HCT116 (cell line): ENCODE measurements at regions not wholly inside any gene's neighbourhood (a gene's known extent, or its start where the extent isn't known, plus 50 kb on each side); places are given as distances from the start of the nearest gene placed in this dataset.

ENCODE experiments used
- ATAC-seq: fragments of 200-7000 bp; cut with Tn5 transposase; 2 replicates; pipeline ENCODE4 v1.9.1; 2020; ENCODE audit warnings: mild to moderate bottlenecking, moderate library complexity
- BruUV-seq: library from RNA; stranded (reverse); fragments of 400-500 nt; replicated peaks from 2 replicates; lab custom pipeline; 2021; lab: Mats Ljungman, UMichigan
- CTCF ChIA-PET: fragments of 300-600 bp; sonication (Branson Sonifier 250); formaldehyde crosslinking; loops from one replicate; lab custom pipeline; 2021; ENCODE audit warnings: antibody characterized with exemption; lab: Charles Lee
- POLR2A ChIA-PET: fragments of 300-600, 350-600 bp; sonication (Branson Sonifier 250); formaldehyde crosslinking; loops from one replicate; lab custom pipeline; 2021; ENCODE audit warnings: antibody characterized with exemption; lab: Charles Lee
- RAD21 ChIA-PET, 2 experiments: fragments of 300-600 bp; sonication (Branson Sonifier 250); formaldehyde crosslinking; loops; one replicate each; lab custom pipeline; 2023; ENCODE audit warnings: low total read pairs in 2 of 2; ENCODE audit not compliant: uncharacterized antibody in 2 of 2, unreplicated experiment in 2 of 2, low non-redundant PET in 1 of 2; lab: Charles Lee
- DNase-seq: peaks from one replicate; pipeline ENCODE4 v3.0.0-alpha.2; 2010; ENCODE audit warnings: low read depth, low spot score
- H2AFZ ChIP-seq: fragments of 200-600 bp; shearing (Covaris generic), sonication (generic); 2 replicates; pipeline ENCODE4 v1.6.1; 2017; ENCODE audit warnings: low read depth, mixed run types, mixed read lengths, antibody characterized with exemption, low read length; ENCODE audit not compliant: poor library complexity, severe bottlenecking
- H3K27ac ChIP-seq: 2 replicates; pipeline ENCODE4 v1.5.1; 2012; ENCODE audit warnings: low read depth, low read length
- H3K27me3 ChIP-seq: fragments of 200-600 bp; sonication (generic); 2 replicates; pipeline ENCODE4 v1.6.1; 2016; ENCODE audit warnings: mixed run types, low read length, mixed read lengths; ENCODE audit not compliant: insufficient read depth
- H3K36me3 ChIP-seq, 2 experiments: fragments of 200-500 bp in 1 of 2; fragments of 200-600 bp in 1 of 2; sonication (Bioruptor generic) in 1 of 2; sonication (generic) in 1 of 2; 2 replicates each; pipeline versions ENCODE4 v1.5.1 to v1.6.1; 2014 to 2016; ENCODE audit warnings: low read length in 2 of 2, inconsistent platforms in 1 of 2, mixed read lengths in 1 of 2, mixed run types in 1 of 2; ENCODE audit not compliant: insufficient read depth in 2 of 2, control insufficient read depth in 1 of 2
- H3K4me1 ChIP-seq, 2 experiments: fragments of 200-600 bp in 1 of 2; sonication (generic) in 1 of 2; 2 replicates each; pipeline versions ENCODE4 v1.5.1 to v1.6.1; 2012 to 2017; ENCODE audit warnings: low read length in 2 of 2, inconsistent platforms in 1 of 2, mild to moderate bottlenecking in 1 of 2, mixed read lengths in 1 of 2, mixed run types in 1 of 2, moderate library complexity in 1 of 2; ENCODE audit not compliant: insufficient read depth in 2 of 2, control insufficient read depth in 1 of 2
- H3K4me2 ChIP-seq: fragments of 200-600 bp; sonication (generic); 2 replicates; pipeline ENCODE4 v1.6.1; 2017; ENCODE audit warnings: mixed run types, low read length, mixed read lengths
- H3K4me3 ChIP-seq, 2 experiments: fragments of 200-600 bp in 1 of 2; sonication (generic) in 1 of 2; replicated peaks in 1 of 2; 2 replicates each; pipeline ENCODE4 v1.5.1; 2011 to 2016; ENCODE audit warnings: low read length in 2 of 2, control low read depth in 1 of 2, low read depth in 1 of 2, mild to moderate bottlenecking in 1 of 2, mixed read lengths in 1 of 2, mixed run types in 1 of 2
- H3K79me2 ChIP-seq: fragments of 200-600 bp; sonication (generic); 2 replicates; pipeline ENCODE4 v1.6.1; 2017; ENCODE audit warnings: mild to moderate bottlenecking, mixed run types, low read length, moderate library complexity, mixed read lengths; ENCODE audit not compliant: insufficient read depth
- H3K9ac ChIP-seq: fragments of 200-600 bp; sonication (generic); 2 replicates; pipeline ENCODE4 v1.6.1; 2016; ENCODE audit warnings: low read length, mixed read lengths
- H3K9me2 ChIP-seq: fragments of 200-600 bp; sonication (generic), shearing (Covaris generic); 2 replicates; pipeline ENCODE4 v1.6.1; 2017; ENCODE audit warnings: mixed run types, mild to moderate bottlenecking, moderate library complexity; ENCODE audit not compliant: insufficient read depth
- H3K9me3 ChIP-seq, 2 experiments: fragments of 200-500 bp in 1 of 2; fragments of 200-600 bp in 1 of 2; sonication (Bioruptor generic) in 1 of 2; sonication (generic) in 1 of 2; 2 replicates each; pipeline ENCODE4 v1.6.1; 2014 to 2017; ENCODE audit warnings: low read length in 2 of 2, mixed read lengths in 2 of 2, inconsistent platforms in 1 of 2, low read depth in 1 of 2, mild to moderate bottlenecking in 1 of 2, mixed run types in 1 of 2, moderate library complexity in 1 of 2; ENCODE audit not compliant: control insufficient read depth in 1 of 2, insufficient read depth in 1 of 2
- H4K20me1 ChIP-seq: fragments of 200-600 bp; sonication (generic), shearing (Covaris generic); 2 replicates; pipeline ENCODE4 v1.6.1; 2017; ENCODE audit warnings: mixed run types, mild to moderate bottlenecking, moderate library complexity; ENCODE audit not compliant: insufficient read depth
- CTCF ChIP-seq, 3 experiments: fragments of 200-600 bp in 1 of 3; sonication (generic) in 1 of 3; IDR thresholded peaks in 2 of 3; conservative IDR thresholded peaks in 1 of 3; 2 replicates each; pipeline ENCODE4 v1.5.1; 2012 to 2017; ENCODE audit warnings: low read depth in 2 of 3, low read length in 2 of 3, antibody characterized with exemption in 1 of 3, borderline replicate concordance in 1 of 3, control low read depth in 1 of 3, mild to moderate bottlenecking in 1 of 3, mixed read lengths in 1 of 3, mixed run types in 1 of 3, moderate library complexity in 1 of 3; ENCODE audit not compliant: insufficient read depth in 1 of 3
- EGR1 ChIP-seq: IDR thresholded peaks from 2 replicates; pipeline ENCODE4 v1.6.1; 2012; ENCODE audit warnings: low read depth
- ELF1 ChIP-seq: IDR thresholded peaks from 2 replicates; pipeline ENCODE4 v1.6.1; 2012; ENCODE audit warnings: low read depth, borderline replicate concordance
- EZH2 ChIP-seq: fragments of 200-600 bp; sonication (generic); IDR thresholded peaks from 2 replicates; pipeline ENCODE4 v1.6.1; 2017; ENCODE audit warnings: antibody characterized with exemption, mixed run types
- FOSL1 ChIP-seq: IDR thresholded peaks from 2 replicates; pipeline ENCODE4 v1.6.1; 2012; ENCODE audit warnings: low read depth
- JUND ChIP-seq: IDR thresholded peaks from 2 replicates; pipeline ENCODE4 v1.6.1; 2012
- POLR2AphosphoS5 ChIP-seq: IDR thresholded peaks from 2 replicates; pipeline ENCODE4 v1.6.1; 2011; ENCODE audit warnings: mild to moderate bottlenecking, low read depth, low read length, moderate library complexity
- RAD21 ChIP-seq: IDR thresholded peaks from 2 replicates; pipeline ENCODE4 v1.6.1; 2012; ENCODE audit warnings: low read depth, mild to moderate bottlenecking
- SRF ChIP-seq: IDR thresholded peaks from 2 replicates; pipeline ENCODE4 v1.6.1; 2012; ENCODE audit warnings: low read depth
- YY1 ChIP-seq: IDR thresholded peaks from 2 replicates; pipeline ENCODE4 v1.6.1; 2011; ENCODE audit warnings: low read length, low read depth, moderate library complexity, mild to moderate bottlenecking; ENCODE audit not compliant: insufficient replicate concordance; ENCODE audit errors: extremely low read depth
- ZBTB33 ChIP-seq: IDR thresholded peaks from 2 replicates; pipeline ENCODE4 v1.6.1; 2011; ENCODE audit warnings: mild to moderate bottlenecking, low read length, moderate library complexity; ENCODE audit not compliant: insufficient replicate concordance; ENCODE audit errors: extremely low read depth
- ZNF274 ChIP-seq: fragments of 200-500 bp; sonication (Bioruptor generic); IDR thresholded peaks from 2 replicates; pipeline ENCODE4 v1.6.1; 2014; ENCODE audit warnings: mild to moderate bottlenecking, low read depth, low read length, inconsistent platforms
- intact Hi-C: fragments of 100-400 bp; cut with micrococcal nuclease; formaldehyde crosslinking; loops from 2 replicates; pipeline ENCODE4 v1.10.0; 2022

GRCh38 chr2:64910972-64911433, 78.2 kb upstream of the SLC1A4 start:
- H3K36me3 ChIP-seq, result no peaks in the 10 kb centered on the region
- H3K9ac ChIP-seq, result no peak overlapping the region
- CTCF ChIA-PET, result no interaction called here
- no peaks in the 10 kb centered on the region for H4K20me1 ChIP-seq
- no peaks in the 10 kb centered on the region for H3K79me2 ChIP-seq
- no peak overlapping the region for H3K4me2 ChIP-seq
- RAD21 ChIA-PET, result no interaction called here
- no peak for DNase-seq
- no peak overlapping the region for H2AFZ ChIP-seq
- no peaks in the 10 kb centered on the region for H3K27me3 ChIP-seq
- POLR2A ChIA-PET, result no interaction called here
- TF ChIP-seq SRF, result no peak
- no peak for TF ChIP-seq CTCF (IDR thresholded peaks at IDR 0.05 in 2 of 3, conservative IDR thresholded peaks at IDR 0.05 in 1 of 3; ENCODE audit: borderline replicate concordance in 1 of 3, insufficient read depth in 1 of 3, low read depth in 2 of 3, low read length in 2 of 3)
- TF ChIP-seq ELF1, result no peak
- no peak for TF ChIP-seq POLR2AphosphoS5
- no peak for TF ChIP-seq EZH2
- no peak for TF ChIP-seq EGR1
- TF ChIP-seq FOSL1, result no peak
- TF ChIP-seq YY1, result no peak
- no peak for TF ChIP-seq RAD21
- TF ChIP-seq JUND, result no peak
- TF ChIP-seq ZNF274, result no peak
- no peak for TF ChIP-seq ZBTB33
- no peak for ATAC-seq
- no peak overlapping the region for H3K4me3 ChIP-seq
- 0 out of 4 replicates have a peak, but pooled peaks cover 0 to 4% of the 10 kb centered on the region in 2 experiments for H3K4me1 ChIP-seq
- no peaks in the 10 kb centered on the region for H3K9me3 ChIP-seq
- no peak overlapping the region for H3K27ac ChIP-seq
- intact Hi-C loops, result no loop called here
- H3K9me2 ChIP-seq, result no peaks in the 10 kb centered on the region
- no TSS peak for BruUV-seq
